SK-N-MC (cell line): ENCODE measurements at regions not wholly inside any gene's neighbourhood (a gene's known extent, or its start where the extent isn't known, plus 50 kb on each side); places are given as distances from the start of the nearest gene placed in this dataset.

ENCODE experiments used
- EZH2 ChIP-seq: fragments of 200-600 bp; sonication (generic); IDR thresholded peaks from one replicate; pipeline ENCODE4 v1.6.1; 2017; ENCODE audit warnings: antibody characterized with exemption
- FOXP2 ChIP-seq: optimal IDR thresholded peaks from 2 replicates; pipeline ENCODE3; 2011; ENCODE audit warnings: mild to moderate bottlenecking, moderate library complexity; ENCODE audit not compliant: insufficient read depth; ENCODE audit errors: extremely low read length, control extremely low read depth
- POLR2AphosphoS5 ChIP-seq: IDR thresholded peaks from 2 replicates; pipeline ENCODE4 v1.6.1; 2012; ENCODE audit warnings: mild to moderate bottlenecking, low read depth, low read length, borderline replicate concordance

DNA sequence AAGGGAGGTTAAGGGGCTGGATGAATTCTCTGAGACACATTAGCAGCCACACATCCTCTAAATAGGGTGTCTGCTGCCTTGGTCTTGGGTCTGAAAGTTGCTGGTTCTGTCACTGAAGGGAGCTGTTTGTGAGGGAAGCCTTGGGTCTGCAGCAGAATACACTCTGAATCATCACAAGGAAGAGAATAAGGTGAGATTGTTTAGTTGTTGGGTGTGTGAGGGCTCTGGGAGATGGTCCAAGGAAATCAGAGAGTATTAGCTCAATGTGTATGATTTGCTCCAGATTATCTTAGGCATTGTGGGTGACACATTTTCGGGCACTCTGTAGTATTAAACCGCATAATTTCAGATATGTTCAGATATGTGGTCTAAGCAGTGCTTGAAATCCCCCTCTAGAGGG, 548.5 kb downstream of the SLC4A3 start:
- no peak for TF ChIP-seq EZH2
- TF ChIP-seq POLR2AphosphoS5 = no peak
- TF ChIP-seq FOXP2 = no peak
